HEK293 (cell line): ENCODE measurements at regions not wholly inside any gene's neighbourhood (a gene's known extent, or its start where the extent isn't known, plus 50 kb on each side); places are given as distances from the start of the nearest gene placed in this dataset.

Experiments
- ZNF184 ChIP-seq: fragments of 450-650 bp; IDR thresholded peaks from 2 replicates; pipeline ENCODE4 v1.5.1; 2018; ENCODE audit warnings: missing biosample characterization, mild to moderate bottlenecking, missing genetic modification characterization
- TF ChIP-seq, protein P1 (sequence below): fragments of 450-650 bp; formaldehyde crosslinking; IDR thresholded peaks from 2 replicates; pipeline ENCODE4 v1.5.1; 2016; ENCODE audit warnings: missing biosample characterization, missing genetic modification characterization
- TF ChIP-seq, protein P2 (sequence below): fragments of 450-650 bp; formaldehyde crosslinking; IDR thresholded peaks from 2 replicates; pipeline ENCODE4 v1.5.1; 2016; ENCODE audit warnings: missing biosample characterization, missing genetic modification characterization

DNA sequence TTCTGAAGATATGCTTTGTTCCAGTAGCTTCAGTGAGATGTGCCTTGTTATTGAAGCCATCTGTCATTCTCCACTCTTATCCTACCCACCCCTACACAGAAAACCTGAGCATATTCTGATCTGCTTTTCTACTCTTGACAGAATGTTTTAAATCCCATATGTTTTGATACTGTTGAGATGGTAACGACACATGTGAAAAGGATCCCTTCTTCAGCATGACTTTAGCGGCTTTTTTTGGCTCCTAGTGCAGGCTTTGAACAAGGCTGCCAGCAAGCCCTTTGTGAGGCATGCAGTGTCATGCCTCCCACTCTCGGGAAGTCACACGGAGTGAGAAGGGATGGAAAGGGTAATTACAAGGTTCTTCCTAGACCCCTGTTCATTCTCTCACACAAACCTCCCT, 228.8 kb upstream of the RGS6 start:
- no peak for TF ChIP-seq ZNF184 (tag by site-specific recombination)
- TF ChIP-seq, protein P1, sequence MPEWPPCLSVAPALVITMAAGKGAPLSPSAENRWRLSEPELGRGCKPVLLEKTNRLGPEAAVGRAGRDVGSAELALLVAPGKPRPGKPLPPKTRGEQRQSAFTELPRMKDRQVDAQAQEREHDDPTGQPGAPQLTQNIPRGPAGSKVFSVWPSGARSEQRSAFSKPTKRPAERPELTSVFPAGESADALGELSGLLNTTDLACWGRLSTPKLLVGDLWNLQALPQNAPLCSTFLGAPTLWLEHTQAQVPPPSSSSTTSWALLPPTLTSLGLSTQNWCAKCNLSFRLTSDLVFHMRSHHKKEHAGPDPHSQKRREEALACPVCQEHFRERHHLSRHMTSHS (tag by site-specific recombination) = no peak
- TF ChIP-seq, protein P2, sequence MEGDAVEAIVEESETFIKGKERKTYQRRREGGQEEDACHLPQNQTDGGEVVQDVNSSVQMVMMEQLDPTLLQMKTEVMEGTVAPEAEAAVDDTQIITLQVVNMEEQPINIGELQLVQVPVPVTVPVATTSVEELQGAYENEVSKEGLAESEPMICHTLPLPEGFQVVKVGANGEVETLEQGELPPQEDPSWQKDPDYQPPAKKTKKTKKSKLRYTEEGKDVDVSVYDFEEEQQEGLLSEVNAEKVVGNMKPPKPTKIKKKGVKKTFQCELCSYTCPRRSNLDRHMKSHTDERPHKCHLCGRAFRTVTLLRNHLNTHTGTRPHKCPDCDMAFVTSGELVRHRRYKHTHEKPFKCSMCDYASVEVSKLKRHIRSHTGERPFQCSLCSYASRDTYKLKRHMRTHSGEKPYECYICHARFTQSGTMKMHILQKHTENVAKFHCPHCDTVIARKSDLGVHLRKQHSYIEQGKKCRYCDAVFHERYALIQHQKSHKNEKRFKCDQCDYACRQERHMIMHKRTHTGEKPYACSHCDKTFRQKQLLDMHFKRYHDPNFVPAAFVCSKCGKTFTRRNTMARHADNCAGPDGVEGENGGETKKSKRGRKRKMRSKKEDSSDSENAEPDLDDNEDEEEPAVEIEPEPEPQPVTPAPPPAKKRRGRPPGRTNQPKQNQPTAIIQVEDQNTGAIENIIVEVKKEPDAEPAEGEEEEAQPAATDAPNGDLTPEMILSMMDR = no peak
